ENCODE measurements at regions not wholly inside any gene's neighbourhood (a gene's known extent, or its start where the extent isn't known, plus 50 kb on each side); places are given as distances from the start of the nearest gene placed in this dataset.

DNA sequence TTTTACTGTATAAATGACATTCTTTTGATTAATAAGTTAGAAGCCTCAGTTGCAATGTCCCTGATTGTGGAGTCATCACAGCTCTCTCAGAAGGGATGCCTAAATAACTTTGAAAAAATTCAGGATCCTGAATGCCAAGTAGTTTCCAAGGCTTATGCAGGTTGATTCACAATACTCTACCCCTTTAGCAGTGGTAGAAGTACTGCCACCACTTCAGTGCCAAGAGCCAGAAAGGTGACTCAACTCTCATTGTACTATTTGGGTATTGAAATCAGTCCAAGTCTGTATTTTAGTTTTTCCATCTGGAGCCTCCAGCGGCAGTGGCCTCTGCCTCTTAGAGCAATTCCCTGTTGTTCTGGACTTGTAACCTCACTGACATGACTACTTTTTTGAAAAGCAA, 320.1 kb upstream of the NDST4 start:
- H3K36me3 ChIP-seq (ENCODE audit: low read depth, missing control alignments): no peaks in the 10 kb centered on the region
- H3K9me3 ChIP-seq: no peaks in the 10 kb centered on the region
- TF ChIP-seq CTCF (IDR thresholded peaks at IDR 0.05) (no peak), POLR2A (IDR thresholded peaks at IDR 0.05) (no peak)
- DNase-seq: no peak
- no peak overlapping the region for H3K27ac ChIP-seq
- H3K27me3 ChIP-seq: no peaks in the 10 kb centered on the region
- no peaks in the 10 kb centered on the region for H3K4me1 ChIP-seq
- no peak overlapping the region for H3K4me3 ChIP-seq
- intact Hi-C loops (cut with DNase I; ENCODE audit: low total_unique reads): no loop called here
- WGBS, 2 donors: 100% methylated on average over 1 of the region's 1 CpG

GRCh38 chr4:115430024-115430423, 316.6 kb upstream of the NDST4 start:
- 73 to 78% methylated on average over 3 of the region's 3 CpGs for WGBS, 2 donors
- H3K4me1 ChIP-seq: no peaks in the 10 kb centered on the region
- intact Hi-C loops (cut with DNase I; ENCODE audit: low total_unique reads): no loop called here
- no peak overlapping the region for H3K27ac ChIP-seq
- no peaks in the 10 kb centered on the region for H3K9me3 ChIP-seq
- TF ChIP-seq POLR2A (IDR thresholded peaks at IDR 0.05) (no peak), CTCF (IDR thresholded peaks at IDR 0.05) (no peak)
- H3K4me3 ChIP-seq: no peak overlapping the region
- no peaks in the 10 kb centered on the region for H3K27me3 ChIP-seq
- no peaks in the 10 kb centered on the region for H3K36me3 ChIP-seq (ENCODE audit: low read depth, missing control alignments)
- no peak for DNase-seq

GRCh38 chr4:115428455-115428854, 315.0 kb upstream of the NDST4 start:
- Histone ChIP-seq H3K27me3 (no peaks in the 10 kb centered on the region), H3K27ac (no peak overlapping the region), H3K4me3 (no peak overlapping the region), H3K36me3 (ENCODE audit: low read depth, missing control alignments) (no peaks in the 10 kb centered on the region), H3K9me3 (no peaks in the 10 kb centered on the region), H3K4me1 (no peaks in the 10 kb centered on the region)
- TF ChIP-seq CTCF (IDR thresholded peaks at IDR 0.05) (no peak), POLR2A (IDR thresholded peaks at IDR 0.05) (no peak)
- DNase-seq: no peak
- 47 to 49% methylated on average over 1 of the region's 1 CpG for WGBS, 2 donors
- intact Hi-C loops (cut with DNase I; ENCODE audit: low total_unique reads): no loop called here

DNA sequence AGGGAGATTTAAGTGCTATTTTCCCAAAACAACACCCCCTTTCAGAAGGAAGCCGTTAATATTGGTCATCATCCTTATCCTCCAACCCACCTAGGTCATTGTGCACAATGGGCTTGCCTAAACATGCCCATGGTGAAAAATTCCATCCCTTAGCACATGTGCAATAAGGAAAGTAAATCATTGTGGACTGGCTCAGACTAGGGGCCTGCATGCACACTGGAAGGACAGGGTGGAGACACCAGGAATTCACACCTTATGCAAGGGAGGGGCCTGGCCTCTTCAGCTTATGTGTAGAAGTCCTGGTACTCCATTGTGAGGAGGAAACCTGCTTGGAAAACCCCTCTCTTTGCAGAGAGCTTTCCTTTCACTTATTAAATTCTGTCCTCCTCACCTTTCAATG, 311.4 kb upstream of the NDST4 start:
- H3K27ac ChIP-seq: no peak overlapping the region
- WGBS, 2 donors: 82 to 88% methylated on average over 1 of the region's 1 CpG
- TF ChIP-seq POLR2A (IDR thresholded peaks at IDR 0.05): no peak
- no peak for TF ChIP-seq CTCF (IDR thresholded peaks at IDR 0.05)
- no peaks in the 10 kb centered on the region for H3K27me3 ChIP-seq
- H3K9me3 ChIP-seq: no peaks in the 10 kb centered on the region
- DNase-seq: no peak
- H3K36me3 ChIP-seq (ENCODE audit: low read depth, missing control alignments): no peaks in the 10 kb centered on the region
- intact Hi-C loops (cut with DNase I; ENCODE audit: low total_unique reads): no loop called here
- no peak overlapping the region for H3K4me3 ChIP-seq
- H3K4me1 ChIP-seq: no peaks in the 10 kb centered on the region

DNA sequence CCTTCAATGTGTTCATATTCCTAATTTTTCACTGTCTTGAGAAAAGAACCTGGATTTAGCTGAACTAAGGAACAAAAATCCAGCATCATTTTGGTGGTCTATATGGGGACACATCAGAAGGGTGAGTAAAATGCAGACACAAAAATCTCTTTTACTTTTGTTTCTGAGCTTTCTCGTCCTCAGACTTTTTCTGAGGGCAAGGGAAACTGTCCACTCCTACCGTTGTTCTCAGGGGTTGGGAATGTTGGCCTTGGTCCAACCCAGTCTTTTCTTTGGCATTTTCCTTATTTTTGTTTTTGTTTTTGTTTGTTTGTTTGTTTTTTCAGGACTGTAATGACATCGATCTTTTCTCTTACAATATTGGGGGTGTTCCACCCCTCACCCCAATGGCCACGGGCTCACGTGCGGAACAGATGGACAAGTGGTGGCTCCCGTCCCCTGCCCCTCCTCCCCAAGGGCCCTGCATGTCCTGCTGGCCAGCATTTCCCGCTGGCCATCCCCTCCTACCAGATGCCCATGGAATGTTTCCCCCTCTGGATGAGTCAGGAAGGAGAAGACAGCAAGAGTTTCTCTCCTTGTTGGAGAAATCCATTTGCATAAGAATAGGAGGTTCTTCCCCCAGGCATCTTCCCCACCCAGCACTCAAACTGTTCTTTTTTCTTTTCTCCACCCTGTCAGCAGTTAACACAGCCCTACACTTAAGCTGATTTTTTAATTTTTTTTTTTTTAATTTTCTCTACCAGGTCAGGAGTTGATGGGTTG, 305.4 kb upstream of the NDST4 start:
- Histone ChIP-seq H3K27ac (no peak overlapping the region), H3K36me3 (ENCODE audit: low read depth, missing control alignments) (no peaks in the 10 kb centered on the region), H3K27me3 (no peaks in the 10 kb centered on the region), H3K4me3 (no peak overlapping the region), H3K4me1 (no peaks in the 10 kb centered on the region), H3K9me3 (no peaks in the 10 kb centered on the region)
- intact Hi-C loops (cut with DNase I; ENCODE audit: low total_unique reads): no loop called here
- TF ChIP-seq CTCF (IDR thresholded peaks at IDR 0.05): no peak
- no peak for TF ChIP-seq POLR2A (IDR thresholded peaks at IDR 0.05)
- no peak for DNase-seq
- 76 to 87% methylated on average over 8 of the region's 8 CpGs for WGBS, 2 donors
